Mesendoderm (in vitro differentiated cells): ENCODE measurements at regions not wholly inside any gene's neighbourhood (a gene's known extent, or its start where the extent isn't known, plus 50 kb on each side); places are given as distances from the start of the nearest gene placed in this dataset. TPM values are rescaled to one million over a fixed set of nuclear protein-coding genes. Genes with fewer than 3 reads are reported as not detected.

ENCODE experiments used
- DNase-seq: peaks from one replicate; pipeline ENCODE4 v3.0.0; 2013
- H2AK5ac ChIP-seq: 2 replicates; pipeline ENCODE4 v1.6.1; 2013; ENCODE audit warnings: low read length, inconsistent platforms
- H2BK120ac ChIP-seq: 2 replicates; pipeline ENCODE4 v1.6.1; 2013; ENCODE audit warnings: low read depth, mild to moderate bottlenecking, low read length, moderate library complexity, mixed read lengths
- H2BK15ac ChIP-seq: replicated peaks from 2 replicates; pipeline ENCODE4 v1.6.1; 2013; ENCODE audit warnings: low read depth, mild to moderate bottlenecking, moderate library complexity
- H2BK5ac ChIP-seq: 2 replicates; pipeline ENCODE4 v1.6.1; 2013; ENCODE audit warnings: low read length, inconsistent platforms
- H3K18ac ChIP-seq: 2 replicates; pipeline ENCODE4 v1.6.1; 2013; ENCODE audit warnings: mild to moderate bottlenecking, low read length, mixed read lengths
- H3K23ac ChIP-seq: one replicate; pipeline ENCODE4 v1.6.1; 2013; ENCODE audit warnings: low read length
- H3K27ac ChIP-seq: 2 replicates; pipeline ENCODE4 v1.5.1; 2013; ENCODE audit warnings: low read depth, mild to moderate bottlenecking, inconsistent platforms, low read length, moderate library complexity
- H3K27me3 ChIP-seq: 2 replicates; pipeline ENCODE4 v1.6.1; 2013; ENCODE audit warnings: low read length, control low read depth, mild to moderate bottlenecking, inconsistent platforms; ENCODE audit not compliant: insufficient read depth, poor library complexity
- H3K36me3 ChIP-seq: 2 replicates; pipeline ENCODE4 v1.6.1; 2013; ENCODE audit warnings: low read length, inconsistent platforms; ENCODE audit not compliant: control insufficient read depth, insufficient read depth
- H3K4ac ChIP-seq: one replicate; pipeline ENCODE4 v1.6.1; 2013; ENCODE audit warnings: low read depth, mild to moderate bottlenecking, low read length, moderate library complexity
- H3K4me1 ChIP-seq: 2 replicates; pipeline ENCODE4 v1.6.1; 2013; ENCODE audit warnings: low read depth, low read length, inconsistent platforms; ENCODE audit not compliant: control insufficient read depth
- H3K4me2 ChIP-seq: 2 replicates; pipeline ENCODE4 v1.6.1; 2013; ENCODE audit warnings: low read length
- H3K4me3 ChIP-seq: 2 replicates; pipeline ENCODE4 v1.5.1; 2013; ENCODE audit warnings: mild to moderate bottlenecking, low read length
- H3K56ac ChIP-seq: one replicate; pipeline ENCODE4 v1.6.1; 2013; ENCODE audit warnings: low read length
- H3K79me1 ChIP-seq: 2 replicates; pipeline ENCODE4 v1.6.1; 2013; ENCODE audit warnings: low read length, inconsistent platforms
- H3K79me2 ChIP-seq: 2 replicates; pipeline ENCODE4 v1.6.1; 2013; ENCODE audit warnings: mild to moderate bottlenecking, low read length; ENCODE audit not compliant: control insufficient read depth, insufficient read depth
- H3K9ac ChIP-seq: 2 replicates; pipeline ENCODE4 v1.6.1; 2013; ENCODE audit warnings: low read length, inconsistent platforms
- H4K5ac ChIP-seq: one replicate; pipeline ENCODE4 v1.6.1; 2013; ENCODE audit warnings: low read length
- H4K8ac ChIP-seq: one replicate; pipeline ENCODE4 v1.6.1; 2013; ENCODE audit warnings: low read depth, mild to moderate bottlenecking, control low read depth, low read length, moderate library complexity
- WGBS: extraction: QIAGEN DNeasy Blood & Tissue Kit; methylation state at CpG from one replicate; pipeline ENCODE4 v1.1.7; 2013; ENCODE audit warnings: low lambda C conversion rate, missing lambda C conversion rate; ENCODE audit not compliant: insufficient coverage; ENCODE audit errors: extremely low coverage; 5-methylcytosine and 5-hydroxymethylcytosine counted together
- small RNA-seq: library from polyadenylated mRNA; stranded (forward); fragments of <200 nt; extraction: miRNeasy Mini kit (QIAGEN cat#:217004); gene quantifications from one replicate; pipeline ENCODE3, GENCODE V24; 2013; ENCODE audit not compliant: insufficient read depth

- Histone ChIP-seq H3K36me3 (no peaks in the 10 kb centered on the region), H3K4ac (no peak overlapping the region), H3K9ac (no peak overlapping the region), H3K79me2 (no peaks in the 10 kb centered on the region), H3K4me3 (no peak overlapping the region), H3K4me2 (no peak overlapping the region), H4K8ac (no peak overlapping the region), H2BK5ac (no peak overlapping the region), H2BK15ac (no peak overlapping the region), H3K56ac (no peak overlapping the region), H3K18ac (no peak overlapping the region), H3K27ac (no peak overlapping the region), H2AK5ac (no peak overlapping the region), H3K4me1 (no peaks in the 10 kb centered on the region), H3K27me3 (no peaks in the 10 kb centered on the region), H3K23ac (no peak overlapping the region), H4K5ac (no peak overlapping the region), H3K79me1 (no peaks in the 10 kb centered on the region), H2BK120ac (no peak overlapping the region)
- no peak for DNase-seq
- WGBS, result no CpG with 5 or more reads among the region's 4 CpGs
These were observed 58.7 kb upstream of the PCSK2 start for GRCh38 chr20:17168026-17168612.

- no peak overlapping the region for H2BK120ac ChIP-seq
- H2AK5ac ChIP-seq, result no peak overlapping the region
- H2BK15ac ChIP-seq, result no peak overlapping the region
- no peak overlapping the region for H4K8ac ChIP-seq
- no CpG with 5 or more reads among the region's 5 CpGs for WGBS
- no peaks in the 10 kb centered on the region for H3K79me1 ChIP-seq
- H2BK5ac ChIP-seq, result no peak overlapping the region
- no peak for DNase-seq
- no peak overlapping the region for H3K18ac ChIP-seq
- H3K23ac ChIP-seq, result no peak overlapping the region
- no peaks in the 10 kb centered on the region for H3K4me1 ChIP-seq
- no peak overlapping the region for H3K4ac ChIP-seq
- H3K27ac ChIP-seq, result no peak overlapping the region
- no peak overlapping the region for H3K4me3 ChIP-seq
- H3K4me2 ChIP-seq, result no peak overlapping the region
- no peak overlapping the region for H3K56ac ChIP-seq
- no peaks in the 10 kb centered on the region for H3K79me2 ChIP-seq
- H3K9ac ChIP-seq, result no peak overlapping the region
- no peaks in the 10 kb centered on the region for H3K36me3 ChIP-seq
- H3K27me3 ChIP-seq, result no peaks in the 10 kb centered on the region
- H4K5ac ChIP-seq, result no peak overlapping the region
These were observed 57.2 kb upstream of the PCSK2 start for GRCh38 chr20:17169585-17170136.

- Histone ChIP-seq H3K23ac (no peak overlapping the region), H4K8ac (no peak overlapping the region), H2AK5ac (no peak overlapping the region), H3K79me1 (no peaks in the 10 kb centered on the region), H2BK5ac (no peak overlapping the region), H3K27me3 (no peaks in the 10 kb centered on the region), H3K9ac (no peak overlapping the region), H3K4me2 (no peak overlapping the region), H3K4ac (no peak overlapping the region), H3K56ac (no peak overlapping the region), H3K4me1 (no peaks in the 10 kb centered on the region), H3K4me3 (no peak overlapping the region), H3K27ac (no peak overlapping the region), H4K5ac (no peak overlapping the region), H2BK120ac (no peak overlapping the region), H3K18ac (no peak overlapping the region), H3K36me3 (no peaks in the 10 kb centered on the region), H2BK15ac (no peak overlapping the region), H3K79me2 (no peaks in the 10 kb centered on the region)
- no peak for DNase-seq
- no CpG with 5 or more reads among the region's 3 CpGs for WGBS
These were observed 55.0 kb upstream of the PCSK2 start for GRCh38 chr20:17171746-17172280.

- H3K79me2 ChIP-seq, result no peaks in the 10 kb centered on the region
- H3K27ac ChIP-seq, result no peak overlapping the region
- no peak overlapping the region for H3K4me3 ChIP-seq
- H3K4me1 ChIP-seq, result no peaks in the 10 kb centered on the region
- no peak overlapping the region for H3K4ac ChIP-seq
- peak; percentile 10 for DNase-seq
- H2AK5ac ChIP-seq, result no peak overlapping the region
- no peaks in the 10 kb centered on the region for H3K36me3 ChIP-seq
- no peaks in the 10 kb centered on the region for H3K27me3 ChIP-seq
- no peaks in the 10 kb centered on the region for H3K79me1 ChIP-seq
- no peak overlapping the region for H3K4me2 ChIP-seq
- no peak overlapping the region for H3K18ac ChIP-seq
- no peak overlapping the region for H3K56ac ChIP-seq
- H4K5ac ChIP-seq, result no peak overlapping the region
- H3K23ac ChIP-seq, result no peak overlapping the region
- H3K9ac ChIP-seq, result no peak overlapping the region
- H4K8ac ChIP-seq, result no peak overlapping the region
- H2BK120ac ChIP-seq, result no peak overlapping the region
- no peak overlapping the region for H2BK15ac ChIP-seq
- no peak overlapping the region for H2BK5ac ChIP-seq
- WGBS, result no CpG with 5 or more reads among the region's 6 CpGs
These were observed 53.9 kb upstream of the PCSK2 start for GRCh38 chr20:17172836-17173516.

Small RNA genes in the stretch of these regions (small RNA-seq; reads per million reads assigned to genes)
- not detected for gene RF00012
